Activated T-cell treated with anti-CD3 and anti-CD28 coated beads, Interleukin-2, amount 50 U/mL, for 24 hours (primary cell): ENCODE measurements at regions not wholly inside any gene's neighbourhood (a gene's known extent, or its start where the extent isn't known, plus 50 kb on each side); places are given as distances from the start of the nearest gene placed in this dataset.

Source experiments
- DNase-seq: peaks from one replicate; pipeline ENCODE4 v3.0.0-alpha.2; 2020
- H3K27ac Mint-ChIP-seq: 2 replicates; pipeline ENCODE4 v1.8.0; 2020; ENCODE audit warnings: mild to moderate bottlenecking, mixed read lengths
- H3K27me3 Mint-ChIP-seq: 2 replicates; pipeline ENCODE4 v1.8.0; 2020; ENCODE audit warnings: mixed read lengths
- H3K36me3 Mint-ChIP-seq: 2 replicates; pipeline ENCODE4 v1.8.0; 2020; ENCODE audit warnings: low read depth, mixed read lengths
- H3K4me1 Mint-ChIP-seq: 2 replicates; pipeline ENCODE4 v1.8.0; 2020; ENCODE audit warnings: low read depth, mixed read lengths
- H3K4me3 Mint-ChIP-seq: 2 replicates; pipeline ENCODE4 v1.8.0; 2020; ENCODE audit warnings: mild to moderate bottlenecking, moderate library complexity, mixed read lengths
- H3K9me3 Mint-ChIP-seq: 2 replicates; pipeline ENCODE4 v1.8.0; 2020; ENCODE audit warnings: mixed read lengths

DNA sequence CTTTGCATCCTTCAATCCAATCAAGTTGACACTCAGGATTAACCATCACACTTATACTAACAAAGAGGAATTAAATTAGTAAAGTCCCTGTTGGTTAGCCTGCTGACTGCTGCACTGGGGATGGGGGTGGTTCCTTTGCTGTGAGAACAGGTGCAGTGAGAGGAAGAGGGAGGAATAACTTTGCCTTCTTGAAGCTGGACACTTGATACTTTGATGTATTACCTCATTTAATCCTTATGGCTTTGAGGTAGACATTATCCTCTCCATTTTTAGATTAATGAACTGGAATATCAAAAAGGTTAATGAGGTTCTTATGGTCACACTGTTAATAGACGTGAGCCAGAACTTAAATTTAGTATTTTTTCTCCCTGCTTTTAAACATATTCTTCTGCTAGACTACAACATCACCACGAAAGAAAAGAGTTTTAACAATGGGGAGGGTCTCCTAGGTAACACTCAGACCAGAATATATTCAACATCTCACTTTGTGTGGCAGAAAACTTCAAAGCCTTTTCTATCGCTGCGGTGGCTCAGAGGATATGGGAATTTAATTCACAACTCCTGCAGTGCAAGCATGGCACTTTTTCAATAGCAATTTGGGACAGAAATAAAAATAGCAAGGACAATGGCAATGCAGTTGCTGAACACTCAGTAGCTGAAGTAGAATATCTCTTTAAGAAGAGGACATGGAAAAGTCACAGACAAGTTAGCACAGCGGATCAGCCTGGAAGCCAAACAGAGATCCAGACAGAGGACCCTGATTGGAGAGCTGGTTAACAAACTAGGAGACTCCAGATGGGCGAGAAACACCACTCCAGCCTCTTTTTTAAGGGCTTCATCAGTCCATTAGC lies 68.8 kb upstream of the DNAH14 start:
- Mint-ChIP-seq H3K4me3 (no peak overlapping the region), H3K27ac (no peak overlapping the region), H3K27me3 (peaks cover 21% of the 10 kb centered on the region), H3K36me3 (no peaks in the 10 kb centered on the region), H3K4me1 (no peaks in the 10 kb centered on the region), H3K9me3 (peaks cover 2% of the 10 kb centered on the region)
- no peak for DNase-seq

DNA sequence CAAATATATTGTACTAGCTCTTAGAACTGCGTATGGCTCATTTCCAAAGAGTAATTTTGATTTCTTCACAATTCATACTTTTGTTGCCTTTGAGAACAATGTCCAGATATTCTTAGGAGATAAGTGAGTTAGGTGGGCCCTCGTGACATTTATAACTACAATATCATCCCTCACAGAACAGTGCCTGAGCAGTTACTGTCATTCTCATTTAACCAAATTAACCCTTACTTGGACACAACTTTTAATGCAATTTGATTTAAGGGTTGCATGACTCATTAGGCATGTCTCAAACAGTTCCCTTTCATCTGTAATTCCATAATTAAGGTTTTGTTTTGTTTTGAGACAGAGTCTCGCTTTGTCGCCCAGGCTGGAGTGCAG lies 68.1 kb upstream of the DNAH14 start:
- Mint-ChIP-seq H3K4me3 (no peak overlapping the region), H3K27ac (no peak overlapping the region), H3K9me3 (peaks cover 3% of the 10 kb centered on the region), H3K27me3 (peaks cover 21% of the 10 kb centered on the region), H3K36me3 (no peaks in the 10 kb centered on the region), H3K4me1 (no peaks in the 10 kb centered on the region)
- no peak for DNase-seq

DNA sequence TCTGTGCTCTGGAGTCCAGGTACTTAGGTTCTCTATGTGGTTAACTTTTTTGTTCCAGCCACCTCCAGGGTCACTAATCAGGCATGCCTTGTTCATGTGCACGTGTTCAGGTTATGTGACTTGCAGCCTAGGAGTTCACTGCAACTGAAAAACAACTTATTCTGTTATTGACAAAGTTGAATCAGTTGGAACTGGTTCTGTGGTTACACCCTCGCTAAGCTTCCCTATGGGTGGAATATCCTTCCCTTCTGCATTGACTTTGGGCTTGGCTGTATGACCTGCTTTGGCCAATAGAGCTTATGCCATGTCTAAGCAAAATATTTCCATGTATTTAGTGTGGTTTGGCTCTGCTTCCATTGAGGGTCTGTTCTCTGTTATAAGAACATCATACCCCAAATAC lies 66.0 kb upstream of the DNAH14 start:
- no peaks in the 10 kb centered on the region for H3K36me3 Mint-ChIP-seq
- H3K9me3 Mint-ChIP-seq: peaks cover 3% of the 10 kb centered on the region
- H3K4me3 Mint-ChIP-seq: no peak overlapping the region
- H3K27ac Mint-ChIP-seq: no peak overlapping the region
- H3K27me3 Mint-ChIP-seq: peaks cover 23% of the 10 kb centered on the region
- no peaks in the 10 kb centered on the region for H3K4me1 Mint-ChIP-seq
- no peak for DNase-seq

DNA sequence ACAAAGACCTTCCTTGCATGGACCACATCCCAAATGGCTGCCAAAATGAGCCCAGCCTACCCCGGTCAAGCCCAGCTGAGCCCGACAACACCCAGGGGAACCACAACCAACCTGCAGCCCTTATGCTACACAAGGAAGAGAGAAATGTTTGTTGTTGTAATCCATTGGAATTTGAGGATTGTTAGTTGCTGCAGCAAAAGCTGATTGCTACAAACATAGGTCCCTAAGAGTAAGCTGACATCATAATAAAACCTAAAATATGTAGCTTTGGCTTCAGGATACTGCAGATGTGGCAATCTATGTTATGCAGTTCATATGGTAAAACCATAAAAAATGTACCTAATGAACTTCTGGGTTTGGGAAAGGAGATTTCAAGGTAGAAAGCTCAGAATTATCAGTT lies 65.5 kb upstream of the DNAH14 start:
- H3K27ac Mint-ChIP-seq: no peak overlapping the region
- no peak for DNase-seq
- peaks cover 26% of the 10 kb centered on the region for H3K27me3 Mint-ChIP-seq
- H3K4me3 Mint-ChIP-seq: no peak overlapping the region
- H3K4me1 Mint-ChIP-seq: no peaks in the 10 kb centered on the region
- H3K9me3 Mint-ChIP-seq: peaks cover 3% of the 10 kb centered on the region
- H3K36me3 Mint-ChIP-seq: no peaks in the 10 kb centered on the region

DNA sequence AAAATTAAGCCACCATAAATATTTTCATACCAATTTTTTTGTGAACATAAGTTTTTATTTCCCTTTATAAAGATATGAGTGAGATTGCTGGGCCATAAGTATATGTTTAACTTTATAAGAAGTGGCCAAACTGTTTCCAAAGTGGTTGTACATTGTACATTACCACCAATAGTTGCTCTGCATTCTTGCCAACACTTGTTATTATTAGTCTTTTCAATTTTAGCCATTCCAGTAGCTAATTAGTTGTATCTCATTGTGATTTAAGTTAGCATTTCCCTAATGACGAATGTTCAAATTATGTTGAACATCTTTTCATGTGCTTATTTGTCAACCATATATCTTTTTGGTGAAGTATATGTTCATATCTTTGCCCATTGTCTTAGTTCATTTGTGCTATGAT lies 64.0 kb upstream of the DNAH14 start:
- DNase-seq: no peak
- Mint-ChIP-seq H3K27me3 (peaks cover 26% of the 10 kb centered on the region), H3K4me1 (no peaks in the 10 kb centered on the region), H3K27ac (no peak overlapping the region), H3K4me3 (no peak overlapping the region), H3K9me3 (peaks cover 3% of the 10 kb centered on the region), H3K36me3 (no peaks in the 10 kb centered on the region)

DNA sequence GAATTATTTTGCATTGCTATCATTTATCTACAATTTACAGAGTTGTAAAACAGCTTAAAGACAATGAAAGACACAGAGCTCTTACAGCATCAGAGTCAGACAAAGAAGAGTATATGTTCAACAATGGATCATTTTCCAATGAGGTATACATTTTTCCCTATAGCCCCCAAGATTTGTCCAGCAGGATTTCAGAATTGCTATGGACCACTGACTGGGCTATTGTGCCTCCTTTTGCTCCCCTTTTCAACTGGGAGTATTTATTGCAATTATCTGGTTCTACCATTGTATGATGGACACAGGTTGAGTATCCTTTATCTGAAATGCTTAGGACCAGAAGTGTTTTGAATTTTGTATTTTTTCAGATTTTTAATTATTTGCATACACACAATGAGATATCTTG lies 62.5 kb upstream of the DNAH14 start:
- no peaks in the 10 kb centered on the region for H3K36me3 Mint-ChIP-seq
- H3K4me3 Mint-ChIP-seq: no peak overlapping the region
- peaks cover 3% of the 10 kb centered on the region for H3K9me3 Mint-ChIP-seq
- H3K4me1 Mint-ChIP-seq: no peaks in the 10 kb centered on the region
- no peak overlapping the region for H3K27ac Mint-ChIP-seq
- H3K27me3 Mint-ChIP-seq: peaks cover 20% of the 10 kb centered on the region
- DNase-seq: no peak

DNA sequence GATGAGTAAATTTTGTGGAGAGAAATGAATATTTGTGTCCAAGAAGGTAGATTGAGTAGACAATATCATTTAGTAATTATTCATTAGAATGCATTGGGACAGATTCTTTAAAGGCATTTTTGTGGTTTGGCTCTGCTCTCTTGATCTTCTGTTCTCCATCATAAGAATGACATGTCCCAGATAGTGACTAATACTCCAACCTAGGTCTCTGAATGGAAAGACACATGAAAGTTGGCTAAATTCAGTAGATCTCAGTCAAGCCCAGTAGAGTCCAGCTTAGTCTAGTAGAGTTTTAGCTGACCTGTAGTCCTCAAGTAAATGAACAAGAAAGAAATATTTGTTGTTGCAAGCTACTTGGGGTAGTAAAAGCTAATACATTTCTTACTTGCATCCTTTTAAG lies 61.8 kb upstream of the DNAH14 start:
- Mint-ChIP-seq H3K4me3 (no peak overlapping the region), H3K27ac (no peak overlapping the region), H3K27me3 (peaks cover 18% of the 10 kb centered on the region), H3K36me3 (no peaks in the 10 kb centered on the region), H3K4me1 (no peaks in the 10 kb centered on the region), H3K9me3 (peaks cover 3% of the 10 kb centered on the region)
- DNase-seq: no peak

DNA sequence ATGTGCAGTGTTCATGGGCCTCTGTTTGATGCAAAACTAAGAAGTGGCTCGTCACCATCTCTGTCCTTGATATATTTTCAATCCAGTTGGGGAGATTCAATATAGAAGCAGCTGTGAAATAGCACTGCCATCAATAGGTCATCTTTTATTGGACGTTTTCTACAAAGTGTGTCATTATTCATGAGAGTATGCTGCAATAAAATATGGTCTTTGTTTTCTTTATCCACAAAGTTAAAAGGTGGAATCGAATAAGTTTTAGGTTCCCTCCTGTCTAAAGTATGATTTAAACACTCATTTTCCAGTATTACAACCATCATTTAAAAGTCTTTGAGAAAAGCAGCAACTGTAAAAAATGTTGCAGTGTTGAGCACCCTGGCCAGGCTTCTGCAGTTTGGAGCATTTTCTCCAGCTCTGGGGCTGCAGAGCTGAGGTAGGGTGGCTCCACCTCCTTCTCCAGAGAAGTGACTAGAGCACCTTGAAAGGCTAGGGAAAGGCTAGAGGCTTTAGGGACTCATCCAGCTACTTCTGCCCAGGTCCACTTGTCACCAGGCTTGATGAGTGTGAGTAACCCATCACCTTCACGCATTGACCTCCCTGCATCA lies 56.5 kb upstream of the DNAH14 start:
- H3K4me3 Mint-ChIP-seq: no peak overlapping the region
- no peak overlapping the region for H3K27ac Mint-ChIP-seq

DNA sequence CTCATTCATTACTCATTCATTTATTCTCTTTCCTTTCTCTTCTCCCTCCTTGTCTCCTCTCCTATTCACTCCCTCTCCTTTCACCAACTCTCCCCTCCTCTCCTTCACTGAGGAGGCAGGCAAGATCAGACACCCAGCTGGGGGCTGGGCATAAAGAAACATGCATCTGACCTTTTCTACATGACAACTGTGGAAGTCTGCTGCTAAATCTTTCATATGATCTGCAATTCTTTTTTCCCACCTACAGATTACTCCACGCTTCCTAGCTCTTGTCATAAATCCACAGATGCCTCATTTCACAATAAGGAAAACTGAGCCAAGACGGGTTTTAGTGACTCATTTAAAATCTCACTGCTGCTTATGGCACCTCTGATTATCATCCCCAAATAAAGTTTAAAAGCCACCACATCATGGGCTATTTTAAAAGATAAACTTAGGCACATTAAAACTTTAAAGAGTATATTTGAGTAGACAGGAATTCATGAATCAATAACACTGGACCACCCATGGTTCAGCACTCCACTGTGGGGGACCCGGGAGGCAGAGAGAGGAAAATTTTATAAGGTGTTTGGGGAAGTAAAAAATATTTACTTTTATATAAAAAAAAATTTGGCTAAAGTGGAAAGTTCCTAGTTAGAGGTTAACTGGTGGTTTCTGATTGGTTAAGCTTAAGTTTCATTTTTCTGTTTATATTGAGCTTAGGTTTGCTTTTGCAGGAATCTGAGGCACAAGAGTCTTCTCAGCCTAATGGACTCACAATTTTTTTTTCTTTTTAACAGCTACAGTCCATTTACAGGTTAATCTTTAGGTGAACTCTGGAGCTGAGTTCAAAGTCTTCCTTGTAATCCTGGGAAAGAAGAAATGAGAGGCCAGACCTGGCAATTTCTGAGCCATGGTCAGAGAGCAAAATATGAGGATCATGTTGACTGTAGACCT lies 55.8 kb upstream of the DNAH14 start:
- Mint-ChIP-seq H3K27ac (no peak overlapping the region), H3K4me1 (no peaks in the 10 kb centered on the region), H3K36me3 (no peaks in the 10 kb centered on the region), H3K27me3 (peaks cover 24% of the 10 kb centered on the region), H3K9me3 (no peaks in the 10 kb centered on the region), H3K4me3 (no peak overlapping the region)
- DNase-seq: no peak

More for the DNA sequence above, 56.5 kb upstream of the DNAH14 start:
- Mint-ChIP-seq H3K27me3 (peaks cover 26% of the 10 kb centered on the region), H3K4me1 (no peaks in the 10 kb centered on the region), H3K36me3 (no peaks in the 10 kb centered on the region), H3K9me3 (no peaks in the 10 kb centered on the region)
- DNase-seq: no peak

DNA sequence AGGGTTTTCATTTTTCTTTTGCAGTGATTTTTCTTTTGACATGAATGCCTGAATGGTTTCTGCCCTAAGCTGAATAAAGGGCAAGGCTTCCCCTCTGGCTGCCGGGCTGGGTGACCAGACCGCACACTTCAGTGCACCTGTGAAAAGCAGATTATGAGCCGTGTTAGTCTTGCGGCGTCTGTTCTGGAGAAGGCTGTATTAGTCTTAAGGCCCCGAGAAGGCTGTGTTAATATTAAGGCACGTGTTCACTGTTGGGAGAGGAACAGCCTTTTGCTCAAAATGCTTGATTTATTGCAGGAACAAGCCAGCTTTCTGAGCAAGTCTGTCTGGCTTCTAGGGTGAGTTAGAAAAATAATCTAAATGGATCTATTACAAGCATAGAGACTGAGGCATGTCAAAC lies 54.7 kb upstream of the DNAH14 start:
- no peaks in the 10 kb centered on the region for H3K4me1 Mint-ChIP-seq
- DNase-seq: no peak
- H3K9me3 Mint-ChIP-seq: no peaks in the 10 kb centered on the region
- no peak overlapping the region for H3K27ac Mint-ChIP-seq
- no peaks in the 10 kb centered on the region for H3K36me3 Mint-ChIP-seq
- H3K27me3 Mint-ChIP-seq: peaks cover 28% of the 10 kb centered on the region
- H3K4me3 Mint-ChIP-seq: no peak overlapping the region

DNA sequence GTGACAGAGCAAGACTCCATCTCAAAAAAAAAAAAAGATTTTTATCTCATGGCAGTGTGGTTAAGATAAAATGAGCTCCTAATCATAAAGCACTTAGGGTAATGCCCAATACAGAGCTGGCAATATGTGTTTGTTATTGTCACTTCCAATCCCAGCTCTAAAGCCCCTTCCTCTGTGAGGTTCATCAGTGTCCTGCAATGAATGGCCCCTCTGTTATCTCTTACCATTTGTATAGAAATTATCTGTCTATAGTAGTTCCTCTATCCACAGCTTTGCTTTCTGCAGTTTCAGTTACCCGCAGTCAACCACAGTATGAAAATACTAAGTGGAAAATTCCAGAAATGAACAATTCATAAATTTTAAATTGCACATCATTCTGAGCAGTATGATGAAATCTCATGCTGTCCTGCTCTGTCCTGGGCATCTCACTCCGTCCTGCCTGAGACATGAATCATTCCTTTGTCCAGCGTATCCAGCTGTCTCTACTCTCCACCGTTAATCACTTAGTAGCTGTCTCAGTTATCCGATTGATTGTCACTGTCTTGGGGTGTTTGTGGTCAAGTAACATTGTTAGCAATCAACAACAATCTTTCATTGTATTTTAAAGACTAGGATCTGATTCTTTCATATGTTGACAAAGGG lies 50.2 kb upstream of the DNAH14 start:
- no peak for DNase-seq
- H3K4me3 Mint-ChIP-seq: no peak overlapping the region
- H3K27me3 Mint-ChIP-seq: peaks cover 41% of the 10 kb centered on the region
- no peak overlapping the region for H3K27ac Mint-ChIP-seq
- H3K36me3 Mint-ChIP-seq: no peaks in the 10 kb centered on the region
- no peaks in the 10 kb centered on the region for H3K4me1 Mint-ChIP-seq
- H3K9me3 Mint-ChIP-seq: no peaks in the 10 kb centered on the region
